Astrocyte of the cerebellum (primary cell): ENCODE measurements at regions not wholly inside any gene's neighbourhood (a gene's known extent, or its start where the extent isn't known, plus 50 kb on each side); places are given as distances from the start of the nearest gene placed in this dataset.
"Not testable (repeated sequence)": the region's sequence is repeated elsewhere in the genome, so short reads cannot be mapped to it uniquely, and the experiment has no call there.

ENCODE experiments used
- DNase-seq: peaks from one replicate; pipeline ENCODE4 v3.0.0-alpha.2; 2011; ENCODE audit warnings: low read depth
- H3K4me3 ChIP-seq: 2 replicates; pipeline ENCODE4 v1.5.1; 2011; ENCODE audit warnings: mild to moderate bottlenecking, low read depth, low read length, moderate library complexity
- CTCF ChIP-seq: IDR thresholded peaks from 2 replicates; pipeline ENCODE4 v1.5.1; 2012; ENCODE audit warnings: low read length, low read depth, moderate library complexity, mild to moderate bottlenecking; ENCODE audit errors: missing control alignments
- in situ Hi-C: cut with HindIII; loops from 2 replicates; pipeline ENCODE4 v1.10.0; 2017; ENCODE audit warnings: low sequenced_read_pairs

GRCh38 chr4:128538111-128538882, 250.7 kb upstream of the PGRMC2 start:
- no peak for TF ChIP-seq CTCF
- no peak for DNase-seq
- no peak overlapping the region for H3K4me3 ChIP-seq
- in situ Hi-C loops = no loop called here

GRCh38 chr4:128536746-128537145, 249.1 kb upstream of the PGRMC2 start:
- in situ Hi-C loops = no loop called here
- no peak for DNase-seq
- no peak overlapping the region for H3K4me3 ChIP-seq
- TF ChIP-seq CTCF = no peak

GRCh38 chr4:128535510-128535909, 247.9 kb upstream of the PGRMC2 start:
- DNase-seq, H3K4me3 ChIP-seq, in situ Hi-C loops: not testable (repeated sequence)

- no peak overlapping the region for H3K4me3 ChIP-seq
- no peak for TF ChIP-seq CTCF
- in situ Hi-C loops = no loop called here
- peak; percentile 89 for DNase-seq
These were observed 241.4 kb upstream of the PGRMC2 start for GRCh38 chr4:128528793-128529553.

GRCh38 chr4:128527946-128528576, 240.4 kb upstream of the PGRMC2 start:
- H3K4me3 ChIP-seq = no peak overlapping the region
- DNase-seq = no peak
- in situ Hi-C loops = no loop called here
- no peak for TF ChIP-seq CTCF

- in situ Hi-C loops = no loop called here
- H3K4me3 ChIP-seq = no peak overlapping the region
- DNase-seq = no peak
- no peak for TF ChIP-seq CTCF
These were observed 239.7 kb upstream of the PGRMC2 start for GRCh38 chr4:128527351-128527750.
